ENCODE measurements at regions not wholly inside any gene's neighbourhood (a gene's known extent, or its start where the extent isn't known, plus 50 kb on each side); places are given as distances from the start of the nearest gene placed in this dataset.

DNA sequence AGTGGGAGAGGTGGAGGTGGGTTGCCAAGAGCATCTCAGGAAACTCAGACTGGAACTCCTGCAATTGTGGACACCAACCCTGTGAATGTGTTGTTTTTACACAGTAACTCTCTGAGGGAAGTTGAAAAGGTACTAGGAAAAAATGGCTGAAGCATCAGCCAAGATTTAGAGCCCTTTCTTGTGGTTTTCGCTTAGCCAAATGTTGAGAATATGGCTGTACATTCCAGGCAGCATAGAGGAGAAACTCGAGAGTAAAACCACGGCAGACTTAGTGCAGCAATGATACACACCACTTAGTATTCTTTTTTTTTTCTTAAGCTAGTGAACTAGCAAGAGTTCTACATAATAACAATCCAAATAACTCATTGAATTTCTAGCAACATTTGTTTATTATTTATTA lies 309.7 kb upstream of the MTNR1B start:
- no peak overlapping the region for H3K9ac ChIP-seq (ENCODE audit: insufficient read depth in 1 of 2, low read length in 2 of 2)
- peaks cover 0 to 4% (median 0%) of the 10 kb centered on the region in 4 donors for H3K36me3 ChIP-seq (ENCODE audit: control insufficient read depth in 4 of 4, insufficient read depth in 4 of 4, low read length in 4 of 4)
- no peak for TF ChIP-seq CTCF (IDR thresholded peaks at IDR 0.05; ENCODE audit: control extremely low read depth, extremely low read depth)
- no peak for ATAC-seq (ENCODE audit: insufficient read depth, low FRiP score)
- no peak for DNase-seq
- H3K4me1 ChIP-seq (ENCODE audit: control insufficient read depth in 5 of 5, insufficient read depth in 5 of 5, low read length in 5 of 5), result no peaks in the 10 kb centered on the region
- WGBS, 2 donors, result 73 to 81% methylated on average over 3 of the region's 3 CpGs
- H3K27me3 ChIP-seq (ENCODE audit: control insufficient read depth in 3 of 3, insufficient read depth in 3 of 3, low read length in 2 of 3), result no peaks in the 10 kb centered on the region
- no peak overlapping the region for H3K27ac ChIP-seq (ENCODE audit: low read depth in 1 of 2, low read length in 1 of 2)
- no peaks in the 10 kb centered on the region for H3K9me3 ChIP-seq (ENCODE audit: control insufficient read depth in 4 of 4, insufficient read depth in 3 of 4, low read length in 3 of 4)
- no peak overlapping the region for H3K4me3 ChIP-seq

GRCh38 chr11:92662601-92663360 lies 306.7 kb upstream of the MTNR1B start:
- ATAC-seq (ENCODE audit: insufficient read depth, low FRiP score), result no peak
- TF ChIP-seq CTCF (IDR thresholded peaks at IDR 0.05; ENCODE audit: control extremely low read depth, extremely low read depth), result no peak

GRCh38 chr11:92663539-92663938 lies 305.9 kb upstream of the MTNR1B start:
- ATAC-seq (ENCODE audit: insufficient read depth, low FRiP score), result no peak
- DNase-seq, result no peak
- no peak overlapping the region for H3K9ac ChIP-seq (ENCODE audit: insufficient read depth in 1 of 2, low read length in 2 of 2)
- no peaks in the 10 kb centered on the region for H3K27me3 ChIP-seq (ENCODE audit: control insufficient read depth in 3 of 3, insufficient read depth in 3 of 3, low read length in 2 of 3)
- H3K4me3 ChIP-seq, result no peak overlapping the region
- WGBS, 2 donors, result 76 to 92% methylated on average over 2 of the region's 2 CpGs
- no peak overlapping the region for H3K27ac ChIP-seq (ENCODE audit: low read depth in 1 of 2, low read length in 1 of 2)
- H3K4me1 ChIP-seq (ENCODE audit: control insufficient read depth in 5 of 5, insufficient read depth in 5 of 5, low read length in 5 of 5), result no peaks in the 10 kb centered on the region
- TF ChIP-seq CTCF (IDR thresholded peaks at IDR 0.05; ENCODE audit: control extremely low read depth, extremely low read depth), result no peak
- peaks cover 0 to 8% (median 0%) of the 10 kb centered on the region in 4 donors for H3K36me3 ChIP-seq (ENCODE audit: control insufficient read depth in 4 of 4, insufficient read depth in 4 of 4, low read length in 4 of 4)
- peaks cover 0 to 4% (median 0%) of the 10 kb centered on the region in 4 donors for H3K9me3 ChIP-seq (ENCODE audit: control insufficient read depth in 4 of 4, insufficient read depth in 3 of 4, low read length in 3 of 4)

More at GRCh38 chr11:92662601-92663360, 306.7 kb upstream of the MTNR1B start:
- peaks cover 0 to 4% (median 0%) of the 10 kb centered on the region in 4 donors for H3K9me3 ChIP-seq (ENCODE audit: control insufficient read depth in 4 of 4, insufficient read depth in 3 of 4, low read length in 3 of 4)
- peaks cover 0 to 8% (median 0%) of the 10 kb centered on the region in 4 donors for H3K36me3 ChIP-seq (ENCODE audit: control insufficient read depth in 4 of 4, insufficient read depth in 4 of 4, low read length in 4 of 4)
- H3K4me1 ChIP-seq (ENCODE audit: control insufficient read depth in 5 of 5, insufficient read depth in 5 of 5, low read length in 5 of 5), result no peaks in the 10 kb centered on the region
- WGBS, 2 donors, result 78 to 80% methylated on average over 6 of the region's 6 CpGs
- no peak overlapping the region for H3K4me3 ChIP-seq
- no peak for DNase-seq
- H3K27ac ChIP-seq (ENCODE audit: low read depth in 1 of 2, low read length in 1 of 2), result no peak overlapping the region
- no peaks in the 10 kb centered on the region for H3K27me3 ChIP-seq (ENCODE audit: control insufficient read depth in 3 of 3, insufficient read depth in 3 of 3, low read length in 2 of 3)
- H3K9ac ChIP-seq (ENCODE audit: insufficient read depth in 1 of 2, low read length in 2 of 2), result no peak overlapping the region

Data from lung (tissue), 11 donors.